ELF-1 (cell line): ENCODE measurements at regions not wholly inside any gene's neighbourhood (a gene's known extent, or its start where the extent isn't known, plus 50 kb on each side); places are given as distances from the start of the nearest gene placed in this dataset.

Experiments
- DNase-seq: peaks from one replicate; pipeline ENCODE4 v3.0.0-alpha.2; 2016; ENCODE audit warnings: low read depth, low spot score

DNA sequence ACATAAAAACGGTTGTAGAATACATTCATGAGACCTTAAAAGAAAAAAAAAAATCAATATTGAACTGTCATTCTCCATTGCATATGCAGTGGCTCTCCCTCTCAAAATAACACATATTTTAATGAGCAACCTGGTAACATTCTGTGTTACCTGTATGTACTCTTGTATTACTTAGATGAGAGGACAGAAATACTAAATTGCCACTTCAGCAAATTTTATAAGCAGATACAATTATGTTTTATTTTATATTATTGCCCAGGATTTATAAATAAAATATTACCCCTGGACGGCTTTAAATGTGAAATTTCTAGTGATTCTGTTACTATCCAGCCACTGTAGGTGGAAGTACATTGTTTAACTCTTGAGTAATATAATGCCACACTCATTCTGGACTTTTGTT lies 463.2 kb upstream of the ROBO1 start:
- no peak for DNase-seq

- DNase-seq = no peak
These were observed 459.4 kb upstream of the ROBO1 start for GRCh38 chr3:80227216-80227615.

DNA sequence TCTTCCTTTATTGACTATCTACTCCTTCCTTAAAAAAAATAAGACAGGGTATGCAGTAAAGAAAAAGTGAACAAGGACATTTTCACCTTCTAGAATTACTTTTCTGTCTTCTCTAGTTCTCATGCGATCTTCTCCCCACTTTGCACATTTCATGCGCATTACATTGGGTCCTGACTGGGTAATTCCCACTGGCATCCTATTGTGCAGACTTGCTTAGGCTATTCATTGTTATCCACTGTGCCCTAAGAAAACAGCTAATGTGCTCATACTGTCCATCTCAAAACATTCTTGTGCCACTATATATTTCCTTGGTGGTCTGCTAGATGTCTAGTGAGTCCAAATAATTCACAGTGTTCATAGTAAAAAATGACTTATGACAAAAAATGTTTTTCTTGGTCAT lies 447.4 kb upstream of the ROBO1 start:
- no peak for DNase-seq

DNA sequence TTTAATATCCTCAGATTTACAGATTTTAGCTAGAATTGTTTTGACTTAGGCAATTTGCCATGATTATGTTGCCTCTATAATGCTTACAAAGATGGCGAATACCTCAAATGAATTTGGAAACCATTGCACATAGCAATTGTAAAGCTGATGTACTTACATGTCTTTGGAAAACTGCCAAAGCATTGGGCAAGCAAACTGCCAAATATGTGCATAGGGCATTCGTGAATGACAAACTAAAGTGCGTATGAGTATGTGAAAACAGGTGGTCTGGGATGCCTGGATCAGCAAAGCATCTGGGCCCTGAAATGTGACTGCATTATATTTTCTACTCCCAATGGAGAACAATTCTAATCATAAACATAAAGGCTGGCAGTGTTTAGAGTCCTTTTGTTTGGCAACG lies 445.3 kb upstream of the ROBO1 start:
- DNase-seq = no peak

- DNase-seq = no peak
These were observed 425.1 kb upstream of the ROBO1 start for GRCh38 chr3:80192936-80193335.

GRCh38 chr3:80190051-80190450 lies 422.3 kb upstream of the ROBO1 start:
- no peak for DNase-seq

- DNase-seq = no peak
These were observed 420.2 kb upstream of the ROBO1 start for GRCh38 chr3:80187981-80188380.

DNA sequence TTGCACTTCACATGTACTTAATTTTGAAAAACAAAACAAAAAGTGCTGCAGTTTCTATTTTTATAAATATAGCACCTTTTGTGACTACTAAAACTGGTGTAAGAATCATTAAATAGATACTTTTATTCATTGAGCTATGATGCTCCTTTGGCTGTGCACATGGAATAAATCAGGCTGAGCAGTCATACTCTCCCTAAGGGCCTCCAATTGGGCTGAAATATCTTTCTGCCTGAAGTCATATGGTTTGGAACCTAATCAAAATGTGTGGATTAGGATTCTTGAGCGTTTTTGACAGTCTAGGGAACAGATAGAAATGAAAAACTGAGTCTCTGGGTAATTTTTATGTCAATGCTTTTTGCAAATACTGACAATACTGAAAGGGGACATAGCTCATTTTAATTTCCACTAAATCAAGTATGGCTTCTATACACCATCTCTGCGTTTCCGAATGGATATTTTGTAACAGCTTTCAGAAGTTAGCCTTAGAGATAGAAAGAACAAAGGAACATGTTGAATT lies 392.2 kb upstream of the ROBO1 start:
- no peak for DNase-seq

DNA sequence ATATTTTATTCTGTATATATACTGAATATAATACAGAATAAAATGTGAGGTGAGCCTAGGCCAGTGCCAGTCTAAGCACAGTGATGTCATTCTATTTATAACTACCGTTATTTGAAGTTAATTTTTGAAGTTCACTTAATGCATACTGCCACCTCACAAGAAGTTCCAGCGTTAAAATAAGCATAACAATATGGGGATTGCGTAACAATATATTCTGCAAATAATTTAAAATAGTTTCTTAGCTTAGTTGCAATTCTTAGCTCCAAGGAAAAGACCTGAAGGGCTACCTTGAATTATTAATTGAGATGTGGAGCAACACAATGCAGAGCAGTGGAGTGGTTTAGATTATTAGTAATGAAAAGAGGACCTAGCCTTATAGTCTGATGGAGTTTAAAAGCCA lies 390.5 kb upstream of the ROBO1 start:
- no peak for DNase-seq

- no peak for DNase-seq
These were observed 389.7 kb upstream of the ROBO1 start for GRCh38 chr3:80157546-80157945.

- DNase-seq = no peak
These were observed 384.9 kb upstream of the ROBO1 start for GRCh38 chr3:80152692-80153091.

- no peak for DNase-seq
These were observed 374.9 kb upstream of the ROBO1 start for GRCh38 chr3:80142714-80143113.

- DNase-seq = no peak
These were observed 373.8 kb upstream of the ROBO1 start for GRCh38 chr3:80141557-80141956.

DNA sequence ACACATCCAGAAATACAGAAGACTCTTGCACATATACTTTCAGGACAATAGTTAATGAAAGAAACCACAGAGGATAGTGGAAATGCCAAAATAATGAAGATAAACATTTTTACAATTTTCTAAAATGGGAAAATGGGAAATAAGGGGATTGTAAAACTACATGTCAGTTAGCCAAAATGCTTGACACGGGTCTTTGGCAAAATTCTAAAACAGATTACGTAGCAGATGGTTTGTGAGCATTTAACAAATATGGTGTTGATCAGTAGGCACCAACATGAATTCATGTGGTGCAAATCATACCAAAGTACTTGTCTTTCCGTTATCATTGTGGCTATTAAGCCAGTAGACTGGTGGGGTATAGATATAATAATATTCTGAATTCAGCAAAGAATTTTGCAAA lies 348.5 kb upstream of the ROBO1 start:
- DNase-seq = no peak

- DNase-seq = no peak
These were observed 346.9 kb upstream of the ROBO1 start for GRCh38 chr3:80114694-80115093.

GRCh38 chr3:80113331-80113730 lies 345.5 kb upstream of the ROBO1 start:
- DNase-seq = no peak

DNA sequence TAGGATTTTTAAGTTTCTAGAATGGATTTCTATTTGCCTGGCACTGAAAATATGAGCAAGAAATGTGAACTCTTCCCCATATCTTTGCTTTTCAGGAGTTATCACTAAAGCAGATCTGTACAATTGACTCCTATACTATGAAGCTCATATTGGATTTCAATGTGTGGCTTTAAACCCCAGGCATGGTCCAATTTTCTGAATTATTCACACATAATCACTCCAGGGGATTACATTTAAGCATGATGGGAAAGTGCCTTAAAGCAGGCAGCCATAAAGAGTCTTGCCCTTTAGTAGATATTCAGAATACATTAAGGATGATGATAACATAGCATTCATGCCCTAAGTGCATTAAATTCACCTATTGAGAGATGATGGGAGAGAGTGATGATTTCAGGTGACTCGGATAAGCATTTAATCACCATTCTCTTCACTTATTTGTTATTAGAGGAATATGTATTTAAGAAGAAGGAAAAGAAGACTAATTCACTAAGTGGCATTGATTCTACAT lies 331.8 kb upstream of the ROBO1 start:
- no peak for DNase-seq

DNA sequence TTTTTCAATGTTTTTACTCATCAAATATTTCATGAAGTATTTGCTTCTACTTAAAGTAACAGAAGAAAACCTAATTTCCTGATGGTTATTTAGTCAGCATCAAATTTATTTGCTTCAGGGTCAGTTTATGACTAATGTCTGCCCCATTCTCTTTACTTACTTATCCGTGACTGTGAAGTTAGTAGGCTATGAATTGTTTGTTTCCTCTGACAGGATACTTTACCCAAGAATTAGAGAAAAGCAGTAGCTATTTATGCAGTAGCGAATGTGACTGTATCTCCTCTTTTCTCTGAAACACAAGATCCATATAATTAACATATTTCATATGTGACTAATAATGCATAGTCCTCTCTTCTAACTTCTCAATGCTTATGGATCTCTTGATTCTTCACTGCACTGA lies 329.9 kb upstream of the ROBO1 start:
- DNase-seq = no peak

DNA sequence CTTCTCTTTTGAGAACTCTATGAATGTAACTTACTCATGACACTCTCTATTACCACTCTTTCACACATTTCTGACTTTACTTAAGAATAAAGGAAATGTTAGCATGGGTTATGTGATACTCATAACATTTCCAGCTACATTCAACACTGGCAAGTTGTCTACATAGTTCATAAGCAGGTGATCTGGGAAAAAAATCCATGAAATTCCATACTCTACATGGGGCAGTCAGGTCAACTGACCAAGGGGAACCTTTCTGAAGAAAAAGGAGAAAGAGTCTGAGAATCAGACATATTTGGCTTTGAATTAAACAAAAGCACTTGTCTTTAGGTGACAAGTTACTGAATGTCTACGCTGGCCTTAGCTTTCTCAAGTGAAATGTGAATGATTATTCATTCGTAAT lies 329.1 kb upstream of the ROBO1 start:
- DNase-seq = no peak

GRCh38 chr3:80094589-80094988 lies 326.8 kb upstream of the ROBO1 start:
- DNase-seq = no peak

DNA sequence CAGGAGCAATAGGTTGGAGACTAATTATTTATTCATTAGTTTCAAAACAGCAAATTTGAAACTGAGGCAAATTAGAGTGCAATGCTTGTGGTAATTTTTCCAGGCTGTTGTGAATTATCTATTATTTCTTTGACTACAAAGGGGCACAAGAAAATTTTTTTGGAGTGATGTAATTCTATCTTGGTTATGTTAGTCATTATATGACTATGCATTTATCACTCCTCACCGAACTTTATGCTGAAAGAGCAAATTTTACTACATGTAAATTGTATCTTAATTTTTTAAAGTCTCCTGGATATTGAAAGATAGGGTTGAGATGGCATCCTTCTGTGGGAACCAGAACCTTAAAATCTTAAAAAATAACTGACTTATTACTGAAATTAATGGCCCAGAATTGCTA lies 320.0 kb upstream of the ROBO1 start:
- DNase-seq = no peak

DNA sequence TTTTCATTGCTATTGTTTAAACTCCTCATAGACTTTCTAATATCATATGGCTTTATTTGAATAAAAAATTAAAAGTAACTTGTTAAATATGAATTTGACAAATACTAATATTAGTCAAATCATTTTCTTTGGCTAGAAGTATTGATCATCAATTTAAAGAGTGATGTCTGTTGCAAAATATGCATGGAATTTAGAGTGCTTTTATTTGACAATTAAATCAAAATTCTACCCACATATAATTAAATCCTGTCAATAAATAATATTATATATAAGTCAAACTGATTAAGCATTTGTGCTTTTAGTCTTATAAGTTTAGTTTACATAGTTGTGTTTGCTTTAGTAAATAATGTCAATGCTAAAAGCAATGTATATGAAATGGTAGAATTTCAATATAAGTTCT lies 318.6 kb upstream of the ROBO1 start:
- DNase-seq = no peak

GRCh38 chr3:80079886-80080285 lies 312.1 kb upstream of the ROBO1 start:
- DNase-seq = no peak

DNA sequence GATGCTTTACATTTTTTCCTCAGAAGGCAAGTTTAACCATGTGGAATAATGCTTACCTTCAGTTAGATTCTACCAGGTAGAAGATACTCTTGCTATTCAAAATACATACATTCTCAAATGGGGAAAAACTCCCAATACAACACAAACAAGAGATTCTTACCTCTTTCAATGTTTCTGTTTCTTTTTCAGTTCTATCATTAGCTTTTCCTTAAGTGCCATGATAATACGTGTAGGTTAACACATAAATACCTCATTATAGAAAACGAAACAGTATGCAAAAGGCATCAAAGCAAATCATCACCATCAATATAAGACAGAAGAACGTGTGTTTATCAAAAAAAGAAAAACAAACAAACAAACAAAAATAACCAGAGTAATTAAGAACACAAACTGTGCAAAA lies 300.7 kb upstream of the ROBO1 start:
- DNase-seq = no peak
